ENCODE measurements at regions not wholly inside any gene's neighbourhood (a gene's known extent, or its start where the extent isn't known, plus 50 kb on each side); places are given as distances from the start of the nearest gene placed in this dataset.

GRCh38 chr3:78495301-78495700, 1272.5 kb downstream of the ROBO1 start:
- Histone ChIP-seq H3K4me1 (ENCODE audit: control insufficient read depth, extremely low read depth, insufficient read depth, low read length) (no peaks in the 10 kb centered on the region), H3K27me3 (ENCODE audit: control insufficient read depth, insufficient read depth, low read length) (no peaks in the 10 kb centered on the region), H3K4me3 (replicated peaks in 1 of 4; ENCODE audit: control extremely low read depth in 1 of 4, insufficient read depth in 1 of 4, low read depth in 3 of 4, low read length in 4 of 4) (no peak overlapping the region), H3K4me2 (ENCODE audit: extremely low read depth, insufficient read depth, low read length) (no peak overlapping the region), H3K79me2 (ENCODE audit: control insufficient read depth, insufficient read depth, low read length) (no peaks in the 10 kb centered on the region), H3K36me3 (ENCODE audit: control insufficient read depth, insufficient read depth, low read length) (no peaks in the 10 kb centered on the region), H4K20me1 (ENCODE audit: control insufficient read depth, extremely low read depth, insufficient read depth, low read length) (no peaks in the 10 kb centered on the region), H3K27ac (ENCODE audit: insufficient read depth, low read length) (no peak overlapping the region), H3K9ac (ENCODE audit: insufficient read depth, low read length) (no peak overlapping the region), H2AFZ (ENCODE audit: low read length) (no peak overlapping the region), H3K9me3 (ENCODE audit: control insufficient read depth, insufficient read depth, low read depth, low read length) (no peaks in the 10 kb centered on the region)
- DNase-seq (ENCODE audit: low read depth in 2 of 2) = no peak
- no peak for TF ChIP-seq EZH2 (IDR thresholded peaks at IDR 0.05; ENCODE audit: low read length, missing control alignments)
- no peak for TF ChIP-seq CTCF (conservative IDR thresholded peaks at IDR 0.05 in 1 of 2, IDR thresholded peaks at IDR 0.05 in 1 of 2; ENCODE audit: low read depth in 1 of 2, low read length in 2 of 2)

- Histone ChIP-seq H4K20me1 (ENCODE audit: control insufficient read depth, extremely low read depth, insufficient read depth, low read length) (no peaks in the 10 kb centered on the region), H3K9me3 (ENCODE audit: control insufficient read depth, insufficient read depth, low read depth, low read length) (no peaks in the 10 kb centered on the region), H3K4me1 (ENCODE audit: control insufficient read depth, extremely low read depth, insufficient read depth, low read length) (no peaks in the 10 kb centered on the region), H3K4me2 (ENCODE audit: extremely low read depth, insufficient read depth, low read length) (no peak overlapping the region), H2AFZ (ENCODE audit: low read length) (no peak overlapping the region), H3K79me2 (ENCODE audit: control insufficient read depth, insufficient read depth, low read length) (no peaks in the 10 kb centered on the region), H3K27ac (ENCODE audit: insufficient read depth, low read length) (no peak overlapping the region), H3K27me3 (ENCODE audit: control insufficient read depth, insufficient read depth, low read length) (no peaks in the 10 kb centered on the region), H3K36me3 (ENCODE audit: control insufficient read depth, insufficient read depth, low read length) (no peaks in the 10 kb centered on the region), H3K4me3 (replicated peaks in 1 of 4; ENCODE audit: control extremely low read depth in 1 of 4, insufficient read depth in 1 of 4, low read depth in 3 of 4, low read length in 4 of 4) (no peak overlapping the region), H3K9ac (ENCODE audit: insufficient read depth, low read length) (no peak overlapping the region)
- no peak for DNase-seq (ENCODE audit: low read depth in 2 of 2)
- TF ChIP-seq CTCF (conservative IDR thresholded peaks at IDR 0.05 in 1 of 2, IDR thresholded peaks at IDR 0.05 in 1 of 2; ENCODE audit: low read depth in 1 of 2, low read length in 2 of 2) = no peak
- TF ChIP-seq EZH2 (IDR thresholded peaks at IDR 0.05; ENCODE audit: low read length, missing control alignments) = no peak
These were observed 1271.3 kb downstream of the ROBO1 start for GRCh38 chr3:78496501-78496900.

- H3K79me2 ChIP-seq (ENCODE audit: control insufficient read depth, insufficient read depth, low read length) = no peaks in the 10 kb centered on the region
- H4K20me1 ChIP-seq (ENCODE audit: control insufficient read depth, extremely low read depth, insufficient read depth, low read length) = no peaks in the 10 kb centered on the region
- no peak for DNase-seq (ENCODE audit: low read depth in 2 of 2)
- H3K4me2 ChIP-seq (ENCODE audit: extremely low read depth, insufficient read depth, low read length) = no peak overlapping the region
- H3K4me1 ChIP-seq (ENCODE audit: control insufficient read depth, extremely low read depth, insufficient read depth, low read length) = no peaks in the 10 kb centered on the region
- no peaks in the 10 kb centered on the region for H3K36me3 ChIP-seq (ENCODE audit: control insufficient read depth, insufficient read depth, low read length)
- TF ChIP-seq CTCF (conservative IDR thresholded peaks at IDR 0.05 in 1 of 2, IDR thresholded peaks at IDR 0.05 in 1 of 2; ENCODE audit: low read depth in 1 of 2, low read length in 2 of 2) (no peak), EZH2 (IDR thresholded peaks at IDR 0.05; ENCODE audit: low read length, missing control alignments) (no peak)
- H3K9ac ChIP-seq (ENCODE audit: insufficient read depth, low read length) = no peak overlapping the region
- no peak overlapping the region for H3K4me3 ChIP-seq (replicated peaks in 1 of 4; ENCODE audit: control extremely low read depth in 1 of 4, insufficient read depth in 1 of 4, low read depth in 3 of 4, low read length in 4 of 4)
- H3K27me3 ChIP-seq (ENCODE audit: control insufficient read depth, insufficient read depth, low read length) = no peaks in the 10 kb centered on the region
- no peak overlapping the region for H3K27ac ChIP-seq (ENCODE audit: insufficient read depth, low read length)
- H3K9me3 ChIP-seq (ENCODE audit: control insufficient read depth, insufficient read depth, low read depth, low read length) = no peaks in the 10 kb centered on the region
- H2AFZ ChIP-seq (ENCODE audit: low read length) = no peak overlapping the region
These were observed 1270.8 kb downstream of the ROBO1 start for GRCh38 chr3:78497021-78497420.

Measured in fibroblast of lung (primary cell).